Muscle of arm (tissue), 1 donor: ENCODE measurements at regions not wholly inside any gene's neighbourhood (a gene's known extent, or its start where the extent isn't known, plus 50 kb on each side); places are given as distances from the start of the nearest gene placed in this dataset.
"Not testable (repeated sequence)": the region's sequence is repeated elsewhere in the genome, so short reads cannot be mapped to it uniquely, and the experiment has no call there.

Experiments
- DNase-seq: peaks from one replicate; pipeline ENCODE4 v3.0.0-alpha.2; 2013

- DNase-seq, result no peak
These were observed 318.9 kb upstream of the COL8A1 start for GRCh38 chr3:99319450-99319849.

GRCh38 chr3:99317201-99317600, 321.2 kb upstream of the COL8A1 start:
- DNase-seq, result no peak

- no peak for DNase-seq
These were observed 322.5 kb upstream of the COL8A1 start for GRCh38 chr3:99315896-99316295.

GRCh38 chr3:99313485-99313884, 324.9 kb upstream of the COL8A1 start:
- no peak for DNase-seq

GRCh38 chr3:99298661-99299060, 339.7 kb upstream of the COL8A1 start:
- DNase-seq, result no peak

GRCh38 chr3:99295836-99296235, 342.6 kb upstream of the COL8A1 start:
- no peak for DNase-seq

- DNase-seq, result not testable (repeated sequence)
These were observed 344.3 kb upstream of the COL8A1 start for GRCh38 chr3:99294092-99294491.

GRCh38 chr3:99287876-99288275, 350.5 kb upstream of the COL8A1 start:
- no peak for DNase-seq

- no peak for DNase-seq
These were observed 352.0 kb upstream of the COL8A1 start for GRCh38 chr3:99286266-99286845.

- DNase-seq, result peak; percentile 7
These were observed 368.3 kb upstream of the DCBLD2 start for GRCh38 chr3:99269606-99270351.

- DNase-seq, result no peak
These were observed 355.3 kb upstream of the DCBLD2 start for GRCh38 chr3:99256788-99257187.

GRCh38 chr3:99253963-99254355, 352.5 kb upstream of the DCBLD2 start:
- no peak for DNase-seq

- DNase-seq, result no peak
These were observed 349.4 kb upstream of the DCBLD2 start for GRCh38 chr3:99250821-99251355.

GRCh38 chr3:99250272-99250671, 348.8 kb upstream of the DCBLD2 start:
- no peak for DNase-seq

GRCh38 chr3:99249627-99250026, 348.1 kb upstream of the DCBLD2 start:
- no peak for DNase-seq

- DNase-seq, result no peak
These were observed 347.4 kb upstream of the DCBLD2 start for GRCh38 chr3:99248913-99249312.

- no peak for DNase-seq
These were observed 346.6 kb upstream of the DCBLD2 start for GRCh38 chr3:99248130-99248529.

- no peak for DNase-seq
These were observed 344.6 kb upstream of the DCBLD2 start for GRCh38 chr3:99246010-99246654.

GRCh38 chr3:99242271-99242670, 340.8 kb upstream of the DCBLD2 start:
- DNase-seq, result no peak

GRCh38 chr3:99240700-99241099, 339.2 kb upstream of the DCBLD2 start:
- no peak for DNase-seq

GRCh38 chr3:99236576-99236975, 335.1 kb upstream of the DCBLD2 start:
- no peak for DNase-seq

- DNase-seq, result no peak
These were observed 331.2 kb upstream of the DCBLD2 start for GRCh38 chr3:99232696-99233095.

GRCh38 chr3:99218468-99218867, 317.0 kb upstream of the DCBLD2 start:
- DNase-seq, result no peak
